ENCODE measurements at regions not wholly inside any gene's neighbourhood (a gene's known extent, or its start where the extent isn't known, plus 50 kb on each side); places are given as distances from the start of the nearest gene placed in this dataset.
A peak's percentile ranks its signal among the peaks of the same experiment; 100 is the strongest.

DNA sequence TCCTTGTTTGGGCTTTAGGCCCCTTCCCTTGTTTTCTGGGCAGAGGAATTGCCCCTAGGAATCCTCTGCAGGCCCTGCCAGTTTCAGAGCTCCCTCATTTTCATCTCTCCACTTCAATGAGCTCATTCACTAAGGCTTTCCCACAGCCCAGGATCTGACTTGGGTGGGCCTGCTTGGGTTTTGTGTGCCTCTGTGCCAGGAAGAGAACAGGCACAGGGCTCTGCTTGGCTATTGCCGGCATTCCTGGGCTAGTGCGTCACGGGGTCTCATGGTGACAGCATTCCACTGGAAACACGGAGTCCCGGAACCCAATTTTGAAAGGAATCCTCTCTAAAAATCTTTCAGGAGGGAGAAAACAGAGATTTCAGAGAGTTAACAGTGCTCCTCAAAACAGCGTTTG lies 150.5 kb downstream of the VCX3A start:
- Histone ChIP-seq H3K9me3 (no peaks in the 10 kb centered on the region), H3K4me3 (no peak overlapping the region), H3K36me3 (no peaks in the 10 kb centered on the region), H3K4me1 (no peaks in the 10 kb centered on the region), H3K27ac (no peak overlapping the region), H3K27me3 (no peaks in the 10 kb centered on the region)
- WGBS, 2 donors: 51 to 70% methylated on average over 2 to 6 of the region's 6 CpGs
- ATAC-seq (ENCODE audit: low FRiP score in 2 of 2): no peak
- DNase-seq: no peak
- TF ChIP-seq EP300 (IDR thresholded peaks at IDR 0.05) (no peak), POLR2AphosphoS5 (IDR thresholded peaks at IDR 0.05) (no peak), POLR2A (IDR thresholded peaks at IDR 0.05) (no peak)
- TF ChIP-seq, protein P1, sequence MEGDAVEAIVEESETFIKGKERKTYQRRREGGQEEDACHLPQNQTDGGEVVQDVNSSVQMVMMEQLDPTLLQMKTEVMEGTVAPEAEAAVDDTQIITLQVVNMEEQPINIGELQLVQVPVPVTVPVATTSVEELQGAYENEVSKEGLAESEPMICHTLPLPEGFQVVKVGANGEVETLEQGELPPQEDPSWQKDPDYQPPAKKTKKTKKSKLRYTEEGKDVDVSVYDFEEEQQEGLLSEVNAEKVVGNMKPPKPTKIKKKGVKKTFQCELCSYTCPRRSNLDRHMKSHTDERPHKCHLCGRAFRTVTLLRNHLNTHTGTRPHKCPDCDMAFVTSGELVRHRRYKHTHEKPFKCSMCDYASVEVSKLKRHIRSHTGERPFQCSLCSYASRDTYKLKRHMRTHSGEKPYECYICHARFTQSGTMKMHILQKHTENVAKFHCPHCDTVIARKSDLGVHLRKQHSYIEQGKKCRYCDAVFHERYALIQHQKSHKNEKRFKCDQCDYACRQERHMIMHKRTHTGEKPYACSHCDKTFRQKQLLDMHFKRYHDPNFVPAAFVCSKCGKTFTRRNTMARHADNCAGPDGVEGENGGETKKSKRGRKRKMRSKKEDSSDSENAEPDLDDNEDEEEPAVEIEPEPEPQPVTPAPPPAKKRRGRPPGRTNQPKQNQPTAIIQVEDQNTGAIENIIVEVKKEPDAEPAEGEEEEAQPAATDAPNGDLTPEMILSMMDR (IDR thresholded peaks at IDR 0.05): no peak

DNA sequence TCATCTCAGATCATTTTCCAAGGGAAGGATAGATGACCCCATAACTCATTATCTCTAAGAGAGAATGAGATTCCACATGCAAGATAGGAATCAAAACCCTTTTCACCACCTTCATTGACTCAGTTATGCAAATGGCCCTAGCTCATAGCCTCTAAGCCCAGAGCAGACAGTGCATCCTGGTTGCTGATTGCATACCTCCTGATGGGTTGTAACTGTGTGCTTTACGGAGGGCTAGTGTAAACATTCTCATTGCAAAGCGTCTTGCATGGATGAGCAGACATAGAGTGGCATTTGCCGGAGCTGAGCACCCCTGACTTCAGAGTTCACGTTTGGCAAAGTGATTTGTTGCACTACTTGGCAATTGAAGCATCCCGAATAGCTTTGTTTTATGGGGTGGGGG lies 151.0 kb downstream of the VCX3A start:
- 16% methylated on average over 5 of the region's 5 CpGs; no CpG with 5 or more reads in 1 of the 2 donors for WGBS, 2 donors
- no peaks in the 10 kb centered on the region for H3K4me1 ChIP-seq
- H3K27me3 ChIP-seq: no peaks in the 10 kb centered on the region
- TF ChIP-seq POLR2A (IDR thresholded peaks at IDR 0.05) (no peak), EP300 (IDR thresholded peaks at IDR 0.05) (no peak)
- TF ChIP-seq, protein P1 (IDR thresholded peaks at IDR 0.05): no peak
- H3K27ac ChIP-seq: no peak overlapping the region
- no peak overlapping the region for H3K4me3 ChIP-seq
- no peaks in the 10 kb centered on the region for H3K9me3 ChIP-seq
- DNase-seq: no peak
- H3K36me3 ChIP-seq: no peaks in the 10 kb centered on the region
- ATAC-seq (ENCODE audit: low FRiP score in 2 of 2): no peak

DNA sequence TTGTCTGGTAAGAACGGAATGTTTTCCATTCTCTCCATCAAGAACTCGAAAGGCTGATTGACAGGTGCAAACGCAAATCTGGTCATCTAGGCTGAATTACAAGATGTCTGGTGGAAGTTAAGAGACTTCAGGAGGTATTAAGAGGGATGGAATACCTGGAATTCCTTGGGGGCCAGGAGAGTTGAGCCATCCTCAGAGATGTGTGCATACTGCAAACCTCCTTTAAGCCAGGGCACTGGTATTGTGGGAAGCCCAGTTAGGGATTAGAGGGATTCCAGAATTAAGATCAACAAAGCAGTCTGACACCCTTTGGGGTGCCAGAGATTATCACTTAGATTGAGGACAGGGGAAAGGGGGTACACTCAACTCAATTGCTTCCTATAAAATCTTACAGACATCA lies 151.4 kb downstream of the VCX3A start:
- H3K9me3 ChIP-seq: no peaks in the 10 kb centered on the region
- ATAC-seq (ENCODE audit: low FRiP score in 2 of 2): peak in 1 of 2 donors; percentile 25
- no peaks in the 10 kb centered on the region for H3K27me3 ChIP-seq
- 53 to 62% methylated on average over 3 of the region's 3 CpGs for WGBS, 2 donors
- H3K4me1 ChIP-seq: no peaks in the 10 kb centered on the region
- no peaks in the 10 kb centered on the region for H3K36me3 ChIP-seq
- TF ChIP-seq POLR2A (IDR thresholded peaks at IDR 0.05): no peak
- TF ChIP-seq POLR2AphosphoS5 (IDR thresholded peaks at IDR 0.05): no peak
- TF ChIP-seq EP300 (IDR thresholded peaks at IDR 0.05): no peak
- TF ChIP-seq, protein P1 (IDR thresholded peaks at IDR 0.05): no peak
- H3K4me3 ChIP-seq: no peak overlapping the region
- no peak for DNase-seq
- H3K27ac ChIP-seq: no peak overlapping the region

DNA sequence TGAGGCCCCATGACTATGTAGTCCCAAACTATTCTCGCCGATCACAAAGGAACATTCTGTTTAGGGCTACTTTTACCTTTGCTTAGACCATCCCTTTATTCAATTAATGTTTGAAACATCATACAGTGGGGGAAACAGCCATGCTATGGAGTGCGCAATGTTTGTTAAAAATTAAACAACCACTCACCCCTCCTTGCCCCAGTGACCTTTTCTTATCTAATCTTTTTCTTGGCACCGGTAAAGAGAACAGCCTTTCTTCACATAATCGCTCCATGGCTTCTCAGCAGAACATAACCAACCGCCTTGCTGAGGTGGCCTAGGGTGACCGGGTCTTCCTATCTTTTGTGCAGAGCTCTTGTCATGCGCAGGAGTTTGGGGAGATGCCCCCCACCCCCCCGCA lies 152.6 kb downstream of the VCX3A start:
- H3K27ac ChIP-seq: no peak overlapping the region
- WGBS, 2 donors: 52 to 60% methylated on average over 9 of the region's 9 CpGs

More for the DNA sequence above, 152.6 kb downstream of the VCX3A start:
- no peaks in the 10 kb centered on the region for H3K36me3 ChIP-seq
- no peak overlapping the region for H3K4me3 ChIP-seq
- H3K9me3 ChIP-seq: no peaks in the 10 kb centered on the region
- no peak for TF ChIP-seq POLR2A (IDR thresholded peaks at IDR 0.05)
- TF ChIP-seq POLR2AphosphoS5 (IDR thresholded peaks at IDR 0.05): no peak
- TF ChIP-seq EP300 (IDR thresholded peaks at IDR 0.05): no peak
- TF ChIP-seq, protein P1 (IDR thresholded peaks at IDR 0.05): no peak
- H3K4me1 ChIP-seq: no peaks in the 10 kb centered on the region
- DNase-seq (no peak), ATAC-seq (ENCODE audit: low FRiP score in 2 of 2) (no peak)
- H3K27me3 ChIP-seq: no peaks in the 10 kb centered on the region
